H1 (cell line): ENCODE measurements at regions not wholly inside any gene's neighbourhood (a gene's known extent, or its start where the extent isn't known, plus 50 kb on each side); places are given as distances from the start of the nearest gene placed in this dataset.

ENCODE experiments used
- CTCF ChIA-PET: fragments of 300-600 bp; sonication (Branson Sonifier 250); formaldehyde crosslinking; loops from one replicate; lab custom pipeline; 2021; ENCODE audit not compliant: partially characterized antibody; lab: Charles Lee
- POLR2A ChIA-PET: fragments of 300-600 bp; sonication (Branson Sonifier 250); formaldehyde crosslinking; loops from one replicate; lab custom pipeline; 2021; ENCODE audit warnings: inconsistent platforms; ENCODE audit not compliant: partially characterized antibody; lab: Charles Lee
- DNase-seq, 2 experiments: peaks; one replicate each; pipeline versions ENCODE4 v3.0.0 to v3.0.0-alpha.2; 2010 to 2022; ENCODE audit warnings: low spot score in 2 of 2, low read depth in 1 of 2, mixed read lengths in 1 of 2
- FAIRE-seq: peaks from 2 replicates; lab custom pipeline; 2011; peaks lifted over from hg19 to GRCh38; lab: Jason Lieb, UNC
- H2AFZ ChIP-seq: 2 replicates; pipeline ENCODE4 v1.8.1; 2012; ENCODE audit warnings: low read length, inconsistent platforms
- H2AK5ac ChIP-seq: 2 replicates; pipeline ENCODE4 v1.6.1; 2013; ENCODE audit warnings: low read depth, low read length
- H2BK120ac ChIP-seq: replicated peaks from 2 replicates; pipeline ENCODE3; 2013; ENCODE audit warnings: low read depth, low read length, inconsistent platforms
- H2BK12ac ChIP-seq: 2 replicates; pipeline ENCODE4 v1.6.1; 2013; ENCODE audit warnings: low read depth, low read length
- H2BK15ac ChIP-seq: 2 replicates; pipeline ENCODE4 v1.6.1; 2013; ENCODE audit warnings: low read length
- H2BK20ac ChIP-seq: 2 replicates; pipeline ENCODE4 v1.6.1; 2013; ENCODE audit warnings: low read length
- H2BK5ac ChIP-seq: 2 replicates; pipeline ENCODE4 v1.6.1; 2013; ENCODE audit warnings: low read depth, low read length
- H3K14ac ChIP-seq: 2 replicates; pipeline ENCODE4 v1.6.1; 2013; ENCODE audit warnings: inconsistent platforms; ENCODE audit not compliant: insufficient read length
- H3K18ac ChIP-seq: 2 replicates; pipeline ENCODE4 v1.6.1; 2013; ENCODE audit warnings: low read length; ENCODE audit errors: extremely low read depth
- H3K23ac ChIP-seq: 2 replicates; pipeline ENCODE4 v1.6.1; 2013; ENCODE audit warnings: inconsistent platforms; ENCODE audit not compliant: insufficient read length
- H3K23me2 ChIP-seq: 2 replicates; pipeline ENCODE4 v1.6.1; 2013; ENCODE audit warnings: low read depth, low read length
- H3K27ac ChIP-seq: 2 replicates; pipeline ENCODE4 v1.6.1; 2011; ENCODE audit warnings: low read depth, low read length, inconsistent platforms
- H3K27me3 ChIP-seq, 4 experiments: replicated peaks in 1 of 4; 1 replicate in 1 of 4; 2 replicates in 3 of 4; pipeline versions ENCODE4 v1.6.1 to v1.8.1; 2011 to 2013; ENCODE audit warnings: low read length in 3 of 4, mild to moderate bottlenecking in 3 of 4, inconsistent platforms in 2 of 4, mixed read lengths in 2 of 4, moderate library complexity in 1 of 4; ENCODE audit not compliant: control insufficient read depth in 3 of 4, insufficient read depth in 3 of 4; ENCODE audit errors: extremely low read depth in 1 of 4
- H3K36me3 ChIP-seq, 4 experiments: 2 replicates each; pipeline versions ENCODE4 v1.6.1 to v1.8.1; 2011 to 2013; ENCODE audit warnings: mild to moderate bottlenecking in 4 of 4, low read length in 3 of 4, moderate library complexity in 2 of 4, control low read depth in 1 of 4, inconsistent platforms in 1 of 4; ENCODE audit not compliant: insufficient read depth in 4 of 4, control insufficient read depth in 2 of 4
- H3K4ac ChIP-seq: replicated peaks from 2 replicates; pipeline ENCODE3; 2013; ENCODE audit warnings: low read length, low read depth, mixed read lengths, inconsistent platforms; ENCODE audit not compliant: insufficient read length
- H3K4me1 ChIP-seq, 4 experiments: replicated peaks in 1 of 4; 1 replicate in 1 of 4; 2 replicates in 3 of 4; pipeline versions ENCODE4 v1.6.1 to v1.8.1; 2011 to 2013; ENCODE audit warnings: low read length in 3 of 4, inconsistent platforms in 2 of 4, mixed read lengths in 1 of 4; ENCODE audit not compliant: insufficient read depth in 4 of 4, control insufficient read depth in 3 of 4
- H3K4me2 ChIP-seq, 2 experiments: 2 replicates each; pipeline versions ENCODE4 v1.6.1 to v1.8.1; 2011 to 2013; ENCODE audit warnings: low read depth in 2 of 2, low read length in 2 of 2, control low read depth in 1 of 2, inconsistent platforms in 1 of 2, mild to moderate bottlenecking in 1 of 2; ENCODE audit not compliant: insufficient read depth in 1 of 2
- H3K4me3 ChIP-seq, 4 experiments: fragments of 200-600, 300-600 bp in 1 of 4; sonication (generic), shearing (Covaris generic), sonication (Bioruptor Twin) in 1 of 4; 2 replicates each; pipeline versions ENCODE4 v1.5.1 to v1.8.1; 2011 to 2016; ENCODE audit warnings: low read length in 4 of 4, low read depth in 3 of 4, control low read depth in 2 of 4, inconsistent platforms in 2 of 4, mild to moderate bottlenecking in 2 of 4, mixed read lengths in 1 of 4, moderate library complexity in 1 of 4; ENCODE audit not compliant: insufficient read depth in 2 of 4; ENCODE audit errors: extremely low read depth in 1 of 4
- H3K56ac ChIP-seq: replicated peaks from 2 replicates; pipeline ENCODE3; 2013; ENCODE audit warnings: low read depth, mild to moderate bottlenecking, mixed read lengths, low read length, inconsistent platforms; ENCODE audit not compliant: insufficient read length
- H3K79me1 ChIP-seq: 2 replicates; pipeline ENCODE4 v1.6.1; 2013; ENCODE audit warnings: low read depth, low read length, control low read depth
- H3K79me2 ChIP-seq, 2 experiments: 2 replicates each; pipeline versions ENCODE4 v1.6.1 to v1.8.1; 2012 to 2013; ENCODE audit warnings: low read length in 2 of 2, mild to moderate bottlenecking in 2 of 2, inconsistent platforms in 1 of 2; ENCODE audit not compliant: insufficient read depth in 2 of 2, control insufficient read depth in 1 of 2
- H3K9ac ChIP-seq, 4 experiments: replicated peaks in 1 of 4; 1 replicate in 1 of 4; 2 replicates in 3 of 4; pipeline versions ENCODE4 v1.6.1 to v1.8.1; 2011 to 2013; ENCODE audit warnings: low read depth in 3 of 4, low read length in 3 of 4, control low read depth in 2 of 4, mild to moderate bottlenecking in 2 of 4, moderate library complexity in 2 of 4, inconsistent platforms in 1 of 4; ENCODE audit errors: extremely low read depth in 1 of 4
- H3K9me3 ChIP-seq, 2 experiments: 2 replicates each; pipeline versions ENCODE4 v1.6.1 to v1.8.1; 2012 to 2013; ENCODE audit warnings: mild to moderate bottlenecking in 2 of 2, moderate library complexity in 2 of 2, control low read depth in 1 of 2, inconsistent platforms in 1 of 2, low read depth in 1 of 2, low read length in 1 of 2, mixed read lengths in 1 of 2; ENCODE audit not compliant: insufficient read depth in 2 of 2
- H4K20me1 ChIP-seq, 2 experiments: replicated peaks in 1 of 2; 2 replicates each; pipeline versions ENCODE3 to v1.8.1; 2011 to 2013; ENCODE audit warnings: inconsistent platforms in 2 of 2, low read length in 2 of 2, mild to moderate bottlenecking in 1 of 2; ENCODE audit not compliant: insufficient read depth in 2 of 2, control insufficient read depth in 1 of 2
- H4K5ac ChIP-seq: 2 replicates; pipeline ENCODE4 v1.6.1; 2013; ENCODE audit warnings: low read length, low read depth, mixed read lengths, inconsistent platforms; ENCODE audit not compliant: insufficient read length
- H4K8ac ChIP-seq: 2 replicates; pipeline ENCODE4 v1.8.0; 2013; ENCODE audit warnings: mild to moderate bottlenecking, moderate library complexity, low read length, inconsistent platforms; ENCODE audit not compliant: insufficient read depth; ENCODE audit errors: extremely low read depth
- H4K91ac ChIP-seq: replicated peaks from 2 replicates; pipeline ENCODE3; 2013; ENCODE audit warnings: low read length, mixed read lengths, inconsistent platforms; ENCODE audit not compliant: insufficient read length
- CEBPB ChIP-seq: IDR thresholded peaks from 2 replicates; pipeline ENCODE4 v1.6.1; 2012; ENCODE audit warnings: low read depth, low read length
- EP300 ChIP-seq, 2 experiments: IDR thresholded peaks; 1 replicate in 1 of 2; 2 replicates in 1 of 2; pipeline ENCODE4 v1.6.1; 2011 to 2012; ENCODE audit warnings: low read depth in 2 of 2, low read length in 2 of 2, mild to moderate bottlenecking in 2 of 2, borderline replicate concordance in 1 of 2, inconsistent platforms in 1 of 2, moderate library complexity in 1 of 2
- HDAC2 ChIP-seq, 2 experiments: fragments of 300-600 bp in 1 of 2; sonication (generic) in 1 of 2; IDR thresholded peaks; 2 replicates each; pipeline ENCODE4 v1.6.1; 2011 to 2012; ENCODE audit warnings: low read depth in 2 of 2, low read length in 2 of 2, mild to moderate bottlenecking in 2 of 2, moderate library complexity in 2 of 2, borderline replicate concordance in 1 of 2, inconsistent platforms in 1 of 2
- HDAC6 ChIP-seq: IDR thresholded peaks from one replicate; pipeline ENCODE4 v1.7.1; 2012; ENCODE audit warnings: low read depth, mild to moderate bottlenecking, inconsistent platforms, low read length, moderate library complexity
- MAFK ChIP-seq: IDR thresholded peaks from 2 replicates; pipeline ENCODE4 v1.6.1; 2012; ENCODE audit warnings: low read depth, mild to moderate bottlenecking, improper control_type of control experiment, low read length
- MAX ChIP-seq: IDR thresholded peaks from 2 replicates; pipeline ENCODE4 v1.6.1; 2012; ENCODE audit warnings: inconsistent platforms
- NRF1 ChIP-seq: IDR thresholded peaks from 2 replicates; pipeline ENCODE4 v1.6.1; 2011; ENCODE audit warnings: mild to moderate bottlenecking, low read depth, low read length, improper control_type of control experiment
- POLR2A ChIP-seq, 2 experiments: IDR thresholded peaks; 1 replicate in 1 of 2; 2 replicates in 1 of 2; pipeline ENCODE4 v1.6.1; 2011; ENCODE audit warnings: low read depth in 2 of 2, low read length in 2 of 2, mild to moderate bottlenecking in 2 of 2; ENCODE audit errors: control extremely low read depth in 1 of 2
- POLR2AphosphoS5 ChIP-seq: IDR thresholded peaks from 2 replicates; pipeline ENCODE4 v1.6.1; 2011; ENCODE audit warnings: low read depth, low read length
- POU5F1 ChIP-seq: IDR thresholded peaks from 2 replicates; pipeline ENCODE4 v1.6.1; 2011; ENCODE audit warnings: low read depth, mild to moderate bottlenecking, low read length, moderate library complexity
- SIN3A ChIP-seq, 2 experiments: IDR thresholded peaks in 1 of 2; conservative IDR thresholded peaks in 1 of 2; 2 replicates each; pipeline ENCODE4 v1.6.1; 2011 to 2012; ENCODE audit warnings: low read length in 2 of 2, improper control_type of control experiment in 1 of 2, low read depth in 1 of 2, mild to moderate bottlenecking in 1 of 2
- SIRT6 ChIP-seq: IDR thresholded peaks from one replicate; pipeline ENCODE4 v1.7.1; 2012; ENCODE audit warnings: low read length, inconsistent platforms
- SIX5 ChIP-seq: IDR thresholded peaks from 2 replicates; pipeline ENCODE4 v1.6.1; 2011; ENCODE audit warnings: mild to moderate bottlenecking, low read depth, low read length
- SP2 ChIP-seq: IDR thresholded peaks from 2 replicates; pipeline ENCODE4 v1.6.1; 2012; ENCODE audit warnings: mild to moderate bottlenecking, low read length, inconsistent platforms
- SRF ChIP-seq: IDR thresholded peaks from 2 replicates; pipeline ENCODE4 v1.6.1; 2011; ENCODE audit warnings: mild to moderate bottlenecking, low read depth, low read length, moderate library complexity
- TAF7 ChIP-seq: optimal IDR thresholded peaks from 2 replicates; pipeline ENCODE3; 2011; ENCODE audit warnings: low read depth, mild to moderate bottlenecking, inconsistent platforms, low read length, moderate library complexity, borderline replicate concordance
- WGBS, 2 experiments: shearing (Covaris generic) in 1 of 2; methylation state at CpG; one replicate each; pipeline versions ENCODE4 v1.1.6 to v1.1.7; 2013 to 2015; ENCODE audit warnings: low lambda C conversion rate in 2 of 2, mixed read lengths in 2 of 2, inconsistent platforms in 1 of 2, low coverage in 1 of 2, missing lambda C conversion rate in 1 of 2; ENCODE audit not compliant: insufficient replicate concordance in 2 of 2, insufficient coverage in 1 of 2, insufficient read length in 1 of 2; ENCODE audit errors: extremely low coverage in 1 of 2, missing lambda C conversion rate in 1 of 2; 5-methylcytosine and 5-hydroxymethylcytosine counted together

- no peak overlapping the region for H3K14ac ChIP-seq
- no peaks in the 10 kb centered on the region for H3K79me2 ChIP-seq
- no peak overlapping the region for H3K4me2 ChIP-seq
- H2BK20ac ChIP-seq, result no peak overlapping the region
- H2BK12ac ChIP-seq, result no peak overlapping the region
- H3K9me3 ChIP-seq, result no peaks in the 10 kb centered on the region
- H3K4ac ChIP-seq, result no peak overlapping the region
- H4K91ac ChIP-seq, result no peak overlapping the region
- H3K56ac ChIP-seq, result no peak overlapping the region
- H3K9ac ChIP-seq, result no peak overlapping the region
- H3K27me3 ChIP-seq, result no peaks in the 10 kb centered on the region
- ChIA-PET CTCF (no interaction called here), POLR2A (no interaction called here)
- no peak overlapping the region for H2BK15ac ChIP-seq
- no peak overlapping the region for H4K8ac ChIP-seq
- DNase-seq, result no peak
- FAIRE-seq, result no peak
- no peak overlapping the region for H3K4me3 ChIP-seq
- no peak overlapping the region for H2BK5ac ChIP-seq
- no peak overlapping the region for H3K27ac ChIP-seq
- no peaks in the 10 kb centered on the region for H3K23me2 ChIP-seq
- WGBS, 2 experiments, result 81% methylated on average over 3 of the region's 3 CpGs; no CpG with 5 or more reads in 1 of the 2 experiments
- no peak overlapping the region for H3K18ac ChIP-seq
- no peaks in the 10 kb centered on the region for H3K36me3 ChIP-seq
- no peak overlapping the region for H2AFZ ChIP-seq
- H2AK5ac ChIP-seq, result no peak overlapping the region
- no peaks in the 10 kb centered on the region for H3K79me1 ChIP-seq
- no peak overlapping the region for H2BK120ac ChIP-seq
- no peak overlapping the region for H3K23ac ChIP-seq
- no peaks in the 10 kb centered on the region for H3K4me1 ChIP-seq
- H4K5ac ChIP-seq, result no peak overlapping the region
- no peaks in the 10 kb centered on the region for H4K20me1 ChIP-seq
- TF ChIP-seq POU5F1 (no peak), SP2 (no peak), EP300 (IDR thresholded peaks at IDR 0.05; ENCODE audit: borderline replicate concordance in 1 of 2, low read depth in 2 of 2, low read length in 2 of 2) (no peak), SRF (no peak), POLR2A (IDR thresholded peaks at IDR 0.05; ENCODE audit: control extremely low read depth in 1 of 2, low read depth in 2 of 2, low read length in 2 of 2) (no peak), NRF1 (no peak), SIRT6 (no peak), SIX5 (no peak), HDAC2 (IDR thresholded peaks at IDR 0.05; ENCODE audit: borderline replicate concordance in 1 of 2, low read depth in 2 of 2, low read length in 2 of 2) (no peak), TAF7 (no peak), SIN3A (conservative IDR thresholded peaks at IDR 0.05 in 1 of 2, IDR thresholded peaks at IDR 0.05 in 1 of 2; ENCODE audit: low read depth in 1 of 2, low read length in 2 of 2) (no peak), MAX (no peak), MAFK (no peak), CEBPB (no peak), HDAC6 (no peak), POLR2AphosphoS5 (no peak)
These were observed 388.0 kb upstream of the LRRTM4 start for GRCh38 chr2:77910136-77910535.
